GM12892 (cell line): ENCODE measurements at regions not wholly inside any gene's neighbourhood (a gene's known extent, or its start where the extent isn't known, plus 50 kb on each side); places are given as distances from the start of the nearest gene placed in this dataset.

Experiments
- POLR2A ChIP-seq: IDR thresholded peaks from 2 replicates; pipeline ENCODE4 v1.6.1; 2011; ENCODE audit warnings: low read depth, low read length, control low read depth
- POLR2AphosphoS5 ChIP-seq: IDR thresholded peaks from 2 replicates; pipeline ENCODE4 v1.6.1; 2011; ENCODE audit warnings: low read depth, low read length, control low read depth
- TAF1 ChIP-seq: IDR thresholded peaks from 2 replicates; pipeline ENCODE4 v1.6.1; 2011; ENCODE audit warnings: low read depth, mild to moderate bottlenecking, control low read depth, low read length, borderline replicate concordance

DNA sequence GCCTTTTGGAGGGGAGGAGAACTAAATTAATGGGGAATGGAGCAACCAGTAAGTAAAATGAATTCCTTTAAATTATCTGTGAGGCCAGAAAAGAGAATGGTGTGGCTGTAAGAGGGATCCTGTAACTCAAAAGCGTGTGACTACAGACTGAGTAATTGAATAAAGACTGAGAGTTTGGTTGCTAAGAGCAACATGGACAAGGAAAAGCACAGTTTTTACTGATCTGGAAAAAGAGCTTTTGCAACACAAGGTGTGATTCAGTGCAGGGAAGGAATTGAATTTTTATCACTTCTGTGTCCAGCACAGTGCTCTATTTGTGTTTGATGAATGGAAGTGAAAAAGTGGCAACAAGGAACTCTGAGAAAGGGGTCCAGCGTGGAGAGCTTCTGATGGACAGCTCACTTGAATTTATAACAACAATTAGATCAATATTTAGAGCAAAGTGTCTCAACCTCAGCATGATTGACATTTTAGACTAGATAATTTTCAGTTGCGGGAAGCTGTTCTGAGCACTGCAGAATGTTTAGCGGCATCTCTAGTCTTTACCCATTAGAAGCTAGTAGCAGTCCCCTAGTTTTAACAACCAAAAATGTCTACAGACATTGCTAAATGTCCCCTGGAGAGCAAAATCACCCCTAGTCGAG is 202.8 kb upstream of the BDNF start:
- TF ChIP-seq POLR2AphosphoS5 (no peak), TAF1 (no peak), POLR2A (no peak)
